ENCODE measurements at regions not wholly inside any gene's neighbourhood (a gene's known extent, or its start where the extent isn't known, plus 50 kb on each side); places are given as distances from the start of the nearest gene placed in this dataset.

- H3K36me3 ChIP-seq = no peaks in the 10 kb centered on the region
- no peak overlapping the region for H3K27ac ChIP-seq
- no peak overlapping the region for H3K4me3 ChIP-seq
- TF ChIP-seq CTCF (IDR thresholded peaks at IDR 0.05; ENCODE audit: low read depth, low read length) = no peak
- H3K27me3 ChIP-seq = no peaks in the 10 kb centered on the region
- H3K9me3 ChIP-seq (ENCODE audit: low read depth) = no peaks in the 10 kb centered on the region
- H3K4me1 ChIP-seq (ENCODE audit: low read depth) = peaks cover 34% of the 10 kb centered on the region
- no peak for DNase-seq (ENCODE audit: low read depth in 1 of 2, low spot score in 1 of 2)
Measured at GRCh38 chr13:53101883-53102282, 73.3 kb downstream of the OLFM4 start.

GRCh38 chr13:53104136-53104535, 75.5 kb downstream of the OLFM4 start:
- TF ChIP-seq CTCF (IDR thresholded peaks at IDR 0.05; ENCODE audit: low read depth, low read length) = no peak
- Histone ChIP-seq H3K4me3 (no peak overlapping the region), H3K4me1 (ENCODE audit: low read depth) (peaks cover 24% of the 10 kb centered on the region), H3K27me3 (no peaks in the 10 kb centered on the region), H3K36me3 (no peaks in the 10 kb centered on the region), H3K27ac (no peak overlapping the region), H3K9me3 (ENCODE audit: low read depth) (no peaks in the 10 kb centered on the region)
- peak in 1 of 2 donors; percentile 36 for DNase-seq (ENCODE audit: low read depth in 1 of 2, low spot score in 1 of 2)

GRCh38 chr13:53105477-53105876, 76.9 kb downstream of the OLFM4 start:
- no peak overlapping the region for H3K4me3 ChIP-seq
- H3K27me3 ChIP-seq = no peaks in the 10 kb centered on the region
- no peaks in the 10 kb centered on the region for H3K9me3 ChIP-seq (ENCODE audit: low read depth)
- H3K27ac ChIP-seq = no peak overlapping the region
- H3K4me1 ChIP-seq (ENCODE audit: low read depth) = peaks cover 10% of the 10 kb centered on the region
- H3K36me3 ChIP-seq = no peaks in the 10 kb centered on the region
- no peak for TF ChIP-seq CTCF (IDR thresholded peaks at IDR 0.05; ENCODE audit: low read depth, low read length)
- no peak for DNase-seq (ENCODE audit: low read depth in 1 of 2, low spot score in 1 of 2)

- DNase-seq (ENCODE audit: low read depth in 1 of 2, low spot score in 1 of 2) = no peak
- Histone ChIP-seq H3K9me3 (ENCODE audit: low read depth) (no peaks in the 10 kb centered on the region), H3K36me3 (no peaks in the 10 kb centered on the region), H3K27me3 (no peaks in the 10 kb centered on the region), H3K4me1 (ENCODE audit: low read depth) (peaks cover 6% of the 10 kb centered on the region), H3K27ac (no peak overlapping the region), H3K4me3 (no peak overlapping the region)
- no peak for TF ChIP-seq CTCF (IDR thresholded peaks at IDR 0.05; ENCODE audit: low read depth, low read length)
Measured at GRCh38 chr13:53105890-53106289, 77.3 kb downstream of the OLFM4 start.

GRCh38 chr13:53110181-53110580, 81.6 kb downstream of the OLFM4 start:
- DNase-seq (ENCODE audit: low read depth in 1 of 2, low spot score in 1 of 2) = no peak
- no peak for TF ChIP-seq CTCF (IDR thresholded peaks at IDR 0.05; ENCODE audit: low read depth, low read length)
- Histone ChIP-seq H3K27me3 (no peaks in the 10 kb centered on the region), H3K4me1 (ENCODE audit: low read depth) (no peaks in the 10 kb centered on the region), H3K27ac (no peak overlapping the region), H3K36me3 (no peaks in the 10 kb centered on the region), H3K4me3 (no peak overlapping the region), H3K9me3 (ENCODE audit: low read depth) (no peaks in the 10 kb centered on the region)

- Histone ChIP-seq H3K9me3 (ENCODE audit: low read depth) (no peaks in the 10 kb centered on the region), H3K36me3 (no peaks in the 10 kb centered on the region), H3K4me1 (ENCODE audit: low read depth) (no peaks in the 10 kb centered on the region), H3K4me3 (no peak overlapping the region), H3K27ac (no peak overlapping the region), H3K27me3 (no peaks in the 10 kb centered on the region)
- no peak for TF ChIP-seq CTCF (IDR thresholded peaks at IDR 0.05; ENCODE audit: low read depth, low read length)
- DNase-seq (ENCODE audit: low read depth in 1 of 2, low spot score in 1 of 2) = no peak
Measured at GRCh38 chr13:53110614-53111013, 82.0 kb downstream of the OLFM4 start.
